HEK293 (cell line): ENCODE measurements at regions not wholly inside any gene's neighbourhood (a gene's known extent, or its start where the extent isn't known, plus 50 kb on each side); places are given as distances from the start of the nearest gene placed in this dataset.

Experiments used
- CTCF ChIA-PET: fragments of 350-600 bp; formaldehyde crosslinking; extraction: SDS; loops from one replicate; lab custom pipeline; 2021; ENCODE audit warnings: antibody characterized with exemption; lab: Yijun Ruan, JAX
- POLR2A ChIA-PET: fragments of 300-600 bp; formaldehyde crosslinking; extraction: SDS; loops from one replicate; lab custom pipeline; 2020; ENCODE audit warnings: antibody characterized with exemption, inconsistent platforms; lab: Yijun Ruan, JAX
- H3K27ac ChIP-seq: fragments of 200-500 bp; sonication (Bioruptor generic); 2 replicates; pipeline ENCODE4 v1.5.1; 2014; ENCODE audit warnings: low read depth, low read length, control low read depth, inconsistent platforms; ENCODE audit errors: extremely low read depth
- H3K36me3 ChIP-seq, 2 experiments: fragments of 200-500 bp in 1 of 2; sonication (Bioruptor generic) in 1 of 2; 1 replicate in 1 of 2; 2 replicates in 1 of 2; pipeline ENCODE4 v1.5.1; 2014 to 2017; ENCODE audit warnings: inconsistent platforms in 2 of 2, low read length in 2 of 2; ENCODE audit not compliant: control insufficient read depth in 2 of 2, insufficient read depth in 1 of 2
- H3K4me1 ChIP-seq: fragments of 200-500 bp; sonication (Bioruptor generic); 2 replicates; pipeline ENCODE4 v1.5.1; 2014; ENCODE audit warnings: mild to moderate bottlenecking, low read length, inconsistent platforms; ENCODE audit not compliant: control insufficient read depth, insufficient read depth
- H3K4me3 ChIP-seq: 2 replicates; pipeline ENCODE4 v1.5.1; 2011; ENCODE audit warnings: low read depth, mild to moderate bottlenecking, control low read depth, low read length, moderate library complexity
- H3K9me3 ChIP-seq: fragments of 200-500 bp; sonication (Bioruptor generic); 2 replicates; pipeline ENCODE4 v1.5.1; 2014; ENCODE audit warnings: low read depth, low read length, inconsistent platforms; ENCODE audit not compliant: control insufficient read depth, insufficient read depth
- EGR2 ChIP-seq: fragments of 450-650 bp; formaldehyde crosslinking; IDR thresholded peaks from 2 replicates; pipeline ENCODE4 v1.5.1; 2016; ENCODE audit warnings: low read depth, missing biosample characterization, missing genetic modification characterization
- FEZF1 ChIP-seq: fragments of 450-650 bp; formaldehyde crosslinking; IDR thresholded peaks from 2 replicates; pipeline ENCODE4 v1.5.1; 2016; ENCODE audit warnings: missing biosample characterization, missing genetic modification characterization
- IKZF3 ChIP-seq: fragments of 450-650 bp; IDR thresholded peaks from 2 replicates; pipeline ENCODE4 v1.5.0; 2018; ENCODE audit warnings: missing biosample characterization, mild to moderate bottlenecking, missing genetic modification characterization, moderate library complexity
- SCRT2 ChIP-seq: fragments of 450-650 bp; formaldehyde crosslinking; IDR thresholded peaks from 2 replicates; pipeline ENCODE4 v1.5.1; 2016; ENCODE audit warnings: missing biosample characterization, missing genetic modification characterization
- SETDB1 ChIP-seq: IDR thresholded peaks from one replicate; pipeline ENCODE4 v1.6.1; 2017; ENCODE audit warnings: mild to moderate bottlenecking, low read length, moderate library complexity, mixed read lengths; ENCODE audit not compliant: insufficient read length
- SP2 ChIP-seq: fragments of 450-650 bp; formaldehyde crosslinking; IDR thresholded peaks from 2 replicates; pipeline ENCODE4 v1.5.1; 2016; ENCODE audit warnings: missing biosample characterization, missing genetic modification characterization
- ZEB2 ChIP-seq: fragments of 450-650 bp; formaldehyde crosslinking; IDR thresholded peaks from 2 replicates; pipeline ENCODE4 v1.5.1; 2016; ENCODE audit warnings: missing biosample characterization, missing genetic modification characterization
- ZFP37 ChIP-seq: fragments of 450-650 bp; formaldehyde crosslinking; IDR thresholded peaks from 2 replicates; pipeline ENCODE4 v1.5.1; 2016; ENCODE audit warnings: missing biosample characterization, missing genetic modification characterization
- ZNF121 ChIP-seq: fragments of 450-650 bp; formaldehyde crosslinking; IDR thresholded peaks from 2 replicates; pipeline ENCODE4 v1.5.1; 2016; ENCODE audit warnings: missing biosample characterization, missing genetic modification characterization
- ZNF133 ChIP-seq: fragments of 450-650 bp; formaldehyde crosslinking; IDR thresholded peaks from 2 replicates; pipeline ENCODE4 v1.5.1; 2016; ENCODE audit warnings: missing biosample characterization, missing genetic modification characterization
- ZNF16 ChIP-seq: fragments of 450-650 bp; formaldehyde crosslinking; IDR thresholded peaks from 2 replicates; pipeline ENCODE4 v1.5.1; 2016; ENCODE audit warnings: low read depth, missing biosample characterization, missing genetic modification characterization
- ZNF202 ChIP-seq: fragments of 450-650 bp; formaldehyde crosslinking; IDR thresholded peaks from 2 replicates; pipeline ENCODE4 v1.5.1; 2016; ENCODE audit warnings: missing biosample characterization, missing genetic modification characterization, borderline replicate concordance
- ZNF239 ChIP-seq: fragments of 450-650 bp; formaldehyde crosslinking; IDR thresholded peaks from 2 replicates; pipeline ENCODE4 v1.5.1; 2016; ENCODE audit warnings: missing biosample characterization, missing genetic modification characterization
- ZNF24 ChIP-seq: fragments of 450-650 bp; formaldehyde crosslinking; IDR thresholded peaks from 2 replicates; pipeline ENCODE4 v1.5.1; 2016; ENCODE audit warnings: missing biosample characterization, missing genetic modification characterization
- ZNF248 ChIP-seq: fragments of 450-650 bp; formaldehyde crosslinking; IDR thresholded peaks from 2 replicates; pipeline ENCODE4 v1.5.1; 2017; ENCODE audit warnings: missing biosample characterization, missing genetic modification characterization
- ZNF292 ChIP-seq: fragments of 450-650 bp; formaldehyde crosslinking; IDR thresholded peaks from 2 replicates; pipeline ENCODE4 v1.5.1; 2016; ENCODE audit warnings: low read depth, missing biosample characterization, missing genetic modification characterization, borderline replicate concordance
- ZNF354C ChIP-seq: fragments of 450-650 bp; formaldehyde crosslinking; IDR thresholded peaks from 2 replicates; pipeline ENCODE4 v1.5.1; 2016; ENCODE audit warnings: missing biosample characterization, missing genetic modification characterization, low read depth, borderline replicate concordance
- ZNF510 ChIP-seq: fragments of 450-650 bp; formaldehyde crosslinking; IDR thresholded peaks from 2 replicates; pipeline ENCODE4 v1.5.1; 2018; ENCODE audit warnings: mild to moderate bottlenecking, missing genetic modification characterization, missing biosample characterization; ENCODE audit not compliant: insufficient replicate concordance
- ZNF596 ChIP-seq: fragments of 450-650 bp; IDR thresholded peaks from 2 replicates; pipeline ENCODE4 v1.5.0; 2018; ENCODE audit warnings: missing biosample characterization, mild to moderate bottlenecking, missing genetic modification characterization, moderate library complexity
- ZNF621 ChIP-seq: fragments of 450-650 bp; formaldehyde crosslinking; IDR thresholded peaks from 2 replicates; pipeline ENCODE4 v1.5.1; 2017; ENCODE audit warnings: missing biosample characterization, missing genetic modification characterization
- ZNF623 ChIP-seq: fragments of 450-650 bp; formaldehyde crosslinking; IDR thresholded peaks from 2 replicates; pipeline ENCODE4 v1.5.1; 2016; ENCODE audit warnings: missing biosample characterization, missing genetic modification characterization
- ZNF664 ChIP-seq: fragments of 450-650 bp; formaldehyde crosslinking; IDR thresholded peaks from 2 replicates; pipeline ENCODE4 v1.5.1; 2016; ENCODE audit warnings: missing biosample characterization, missing genetic modification characterization
- ZNF747 ChIP-seq: fragments of 450-650 bp; formaldehyde crosslinking; IDR thresholded peaks from 2 replicates; pipeline ENCODE4 v1.5.1; 2016; ENCODE audit warnings: missing biosample characterization, missing genetic modification characterization
- ZNF776 ChIP-seq: fragments of 450-650 bp; formaldehyde crosslinking; IDR thresholded peaks from 2 replicates; pipeline ENCODE4 v1.5.0; 2017; ENCODE audit warnings: missing biosample characterization, missing genetic modification characterization, borderline replicate concordance
- ZNF843 ChIP-seq: fragments of 450-650 bp; formaldehyde crosslinking; IDR thresholded peaks from 2 replicates; pipeline ENCODE4 v1.5.1; 2016; ENCODE audit warnings: missing biosample characterization, missing genetic modification characterization
- TF ChIP-seq, protein P1 (sequence below): fragments of 450-650 bp; formaldehyde crosslinking; IDR thresholded peaks from 2 replicates; pipeline ENCODE4 v1.5.1; 2016; ENCODE audit warnings: missing biosample characterization, missing genetic modification characterization
- TF ChIP-seq, protein P2 (sequence below): fragments of 450-650 bp; formaldehyde crosslinking; IDR thresholded peaks from 2 replicates; pipeline ENCODE4 v1.5.1; 2016; ENCODE audit warnings: missing biosample characterization, missing genetic modification characterization

DNA sequence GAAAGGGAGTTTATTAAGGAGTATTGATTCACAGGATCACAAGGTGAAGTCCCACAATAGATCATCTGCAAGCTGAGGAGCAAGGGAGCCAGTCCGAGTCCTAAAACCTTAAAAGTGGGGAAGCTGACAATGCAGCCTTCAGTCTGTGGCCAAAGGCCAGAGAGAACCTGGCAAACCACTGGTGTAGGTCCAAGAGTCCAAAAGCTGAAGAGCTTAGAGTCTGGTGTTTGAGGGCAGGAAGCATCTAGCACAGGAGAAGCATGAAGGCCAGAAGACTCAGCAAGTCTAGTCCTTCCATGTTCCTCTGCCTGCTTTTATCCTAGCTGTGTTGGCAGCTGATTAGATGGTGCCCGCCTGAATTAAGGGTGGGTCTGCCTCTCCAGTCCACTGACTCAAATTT is 193.0 kb downstream of the KIF2B start:
- POLR2A ChIA-PET: no interaction called here
- Histone ChIP-seq H3K36me3 (no peaks in the 10 kb centered on the region), H3K4me1 (no peaks in the 10 kb centered on the region)
- no peak for TF ChIP-seq ZNF16 (tag by site-specific recombination)
- TF ChIP-seq ZNF121: no peak
- TF ChIP-seq ZNF747 (tag by site-specific recombination): no peak
- no peak for TF ChIP-seq ZFP37
- TF ChIP-seq ZNF354C (tag by site-specific recombination): no peak
- no peak for TF ChIP-seq ZEB2 (tag by site-specific recombination)
- TF ChIP-seq EGR2: no peak
- no peak for TF ChIP-seq IKZF3
- TF ChIP-seq, protein P1, sequence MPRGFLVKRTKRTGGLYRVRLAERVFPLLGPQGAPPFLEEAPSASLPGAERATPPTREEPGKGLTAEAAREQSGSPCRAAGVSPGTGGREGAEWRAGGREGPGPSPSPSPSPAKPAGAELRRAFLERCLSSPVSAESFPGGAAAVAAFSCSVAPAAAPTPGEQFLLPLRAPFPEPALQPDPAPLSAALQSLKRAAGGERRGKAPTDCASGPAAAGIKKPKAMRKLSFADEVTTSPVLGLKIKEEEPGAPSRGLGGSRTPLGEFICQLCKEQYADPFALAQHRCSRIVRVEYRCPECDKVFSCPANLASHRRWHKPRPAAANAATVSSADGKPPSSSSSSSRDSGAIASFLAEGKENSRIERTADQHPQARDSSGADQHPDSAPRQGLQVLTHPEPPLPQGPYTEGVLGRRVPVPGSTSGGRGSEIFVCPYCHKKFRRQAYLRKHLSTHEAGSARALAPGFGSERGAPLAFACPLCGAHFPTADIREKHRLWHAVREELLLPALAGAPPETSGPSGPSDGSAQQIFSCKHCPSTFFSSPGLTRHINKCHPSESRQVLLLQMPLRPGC (tag by site-specific recombination): no peak
- no peak for TF ChIP-seq FEZF1 (tag by site-specific recombination)
- TF ChIP-seq ZNF776: no peak
- TF ChIP-seq SETDB1: no peak
- no peak for TF ChIP-seq ZNF133 (tag by site-specific recombination)
- TF ChIP-seq ZNF623 (tag by site-specific recombination): no peak
- TF ChIP-seq ZNF621 (tag by site-specific recombination): no peak
- TF ChIP-seq, all 188 proteins: peak for 0
- Histone ChIP-seq H3K27ac (no peak overlapping the region), H3K9me3 (no peaks in the 10 kb centered on the region), H3K4me3 (no peak overlapping the region)
- CTCF ChIA-PET: no interaction called here

DNA sequence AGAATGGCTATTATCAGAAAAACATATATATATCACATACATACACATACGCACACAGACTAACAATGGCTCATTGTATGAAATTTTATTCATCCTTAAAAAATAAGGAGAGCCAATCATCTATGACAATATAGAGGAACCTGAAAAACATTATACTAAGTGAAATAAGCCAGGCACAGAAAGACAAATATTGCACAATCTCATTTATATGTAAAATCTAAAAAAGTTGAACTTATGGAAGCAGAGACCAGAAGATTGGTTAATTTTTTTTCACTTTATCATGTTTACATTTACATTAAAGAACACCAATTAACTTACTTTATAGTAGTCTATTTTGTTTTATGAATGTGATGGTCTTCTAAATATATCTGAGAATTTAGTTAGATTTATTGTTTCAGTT is 198.7 kb downstream of the KIF2B start:
- TF ChIP-seq ZNF24 (tag by site-specific recombination) (no peak), SCRT2 (tag by site-specific recombination) (no peak), EGR2 (no peak), ZNF239 (tag by site-specific recombination) (no peak), ZNF292 (tag by site-specific recombination) (no peak), ZNF202 (tag by site-specific recombination) (no peak), ZNF510 (tag by site-specific recombination) (no peak), ZNF843 (tag by site-specific recombination) (no peak), ZNF248 (tag by site-specific recombination) (no peak), ZNF596 (tag by site-specific recombination) (no peak), SP2 (tag by site-specific recombination) (no peak), ZNF664 (tag by site-specific recombination) (no peak)
- TF ChIP-seq, protein P2, sequence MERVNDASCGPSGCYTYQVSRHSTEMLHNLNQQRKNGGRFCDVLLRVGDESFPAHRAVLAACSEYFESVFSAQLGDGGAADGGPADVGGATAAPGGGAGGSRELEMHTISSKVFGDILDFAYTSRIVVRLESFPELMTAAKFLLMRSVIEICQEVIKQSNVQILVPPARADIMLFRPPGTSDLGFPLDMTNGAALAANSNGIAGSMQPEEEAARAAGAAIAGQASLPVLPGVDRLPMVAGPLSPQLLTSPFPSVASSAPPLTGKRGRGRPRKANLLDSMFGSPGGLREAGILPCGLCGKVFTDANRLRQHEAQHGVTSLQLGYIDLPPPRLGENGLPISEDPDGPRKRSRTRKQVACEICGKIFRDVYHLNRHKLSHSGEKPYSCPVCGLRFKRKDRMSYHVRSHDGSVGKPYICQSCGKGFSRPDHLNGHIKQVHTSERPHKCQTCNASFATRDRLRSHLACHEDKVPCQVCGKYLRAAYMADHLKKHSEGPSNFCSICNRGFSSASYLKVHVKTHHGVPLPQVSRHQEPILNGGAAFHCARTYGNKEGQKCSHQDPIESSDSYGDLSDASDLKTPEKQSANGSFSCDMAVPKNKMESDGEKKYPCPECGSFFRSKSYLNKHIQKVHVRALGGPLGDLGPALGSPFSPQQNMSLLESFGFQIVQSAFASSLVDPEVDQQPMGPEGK (tag by site-specific recombination): no peak
- no peak overlapping the region for H3K4me3 ChIP-seq
- POLR2A ChIA-PET: no interaction called here

More for the DNA sequence above, 198.7 kb downstream of the KIF2B start:
- Histone ChIP-seq H3K9me3 (no peaks in the 10 kb centered on the region), H3K36me3 (no peaks in the 10 kb centered on the region), H3K27ac (no peak overlapping the region), H3K4me1 (no peaks in the 10 kb centered on the region)
- CTCF ChIA-PET: no interaction called here
